ENCODE measurements at regions not wholly inside any gene's neighbourhood (a gene's known extent, or its start where the extent isn't known, plus 50 kb on each side); places are given as distances from the start of the nearest gene placed in this dataset.

DNA sequence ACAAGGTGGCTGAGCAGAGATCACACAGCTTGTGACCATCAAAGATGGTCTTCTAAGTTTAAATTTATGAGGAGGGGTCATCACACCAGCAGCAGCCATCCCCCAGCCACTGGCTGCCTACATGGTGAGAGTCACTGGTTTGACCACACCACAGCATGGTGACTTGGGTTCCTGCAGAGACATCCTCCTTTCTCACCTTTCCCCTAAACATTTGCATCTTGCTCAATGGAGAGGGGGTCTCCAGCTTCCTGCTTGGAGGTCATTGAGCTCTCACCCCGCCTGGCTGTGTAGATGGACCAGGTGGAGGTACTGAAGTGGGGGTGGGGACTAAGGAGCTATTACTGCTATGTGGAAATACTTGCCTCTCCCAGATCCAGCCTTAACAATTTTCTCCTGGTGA lies 247.6 kb upstream of the ARGLU1 start:
- DNase-seq, result no peak

GRCh38 chr13:106814463-106814862 lies 246.5 kb upstream of the ARGLU1 start:
- no peak for DNase-seq

DNA sequence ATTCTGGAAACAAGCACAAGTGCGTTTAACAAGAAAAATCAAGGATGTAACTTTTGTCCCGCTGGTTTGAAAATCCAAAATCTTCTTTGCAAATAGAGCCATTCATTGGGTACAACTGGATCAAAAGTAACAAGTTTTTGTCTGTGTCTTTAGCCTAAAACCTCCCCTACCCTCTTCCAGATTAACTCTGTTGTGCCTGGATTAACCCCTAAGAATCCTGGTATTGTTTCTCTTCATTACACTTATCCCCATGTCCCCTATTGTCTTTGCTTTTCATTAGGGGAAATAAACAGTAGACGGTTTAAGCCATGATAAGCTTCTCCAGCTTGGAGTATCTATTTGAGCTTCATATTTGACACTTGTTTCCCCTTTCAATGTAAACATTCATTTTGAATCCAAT lies 242.1 kb upstream of the ARGLU1 start:
- no peak for DNase-seq

- DNase-seq, result no peak
Measured at GRCh38 chr13:106804991-106805390, 237.1 kb upstream of the ARGLU1 start.

DNA sequence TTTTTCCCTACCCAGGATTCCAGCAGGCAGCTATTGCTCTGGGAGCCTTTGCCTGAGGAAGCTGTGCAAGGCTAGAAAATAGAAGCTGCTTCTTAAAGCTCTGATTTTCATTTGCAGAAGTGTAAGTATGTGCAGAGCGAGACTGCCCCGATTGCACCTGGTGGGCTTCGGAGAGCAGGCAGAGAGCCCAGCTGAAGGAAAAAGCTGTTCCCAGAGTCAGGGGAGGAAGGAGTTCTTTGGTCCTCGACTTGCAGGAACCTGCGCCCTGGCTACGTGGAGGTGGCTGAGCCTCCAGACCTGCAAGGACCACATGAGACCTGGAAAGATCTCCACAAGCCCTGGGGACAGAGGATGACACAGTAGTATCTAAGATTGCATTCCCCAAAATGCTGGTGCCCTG lies 235.0 kb upstream of the ARGLU1 start:
- no peak for DNase-seq

- DNase-seq, result no peak
Measured at GRCh38 chr13:106799781-106800335, 231.9 kb upstream of the ARGLU1 start.

GRCh38 chr13:106797081-106797640 lies 229.2 kb upstream of the ARGLU1 start:
- DNase-seq, result no peak

GRCh38 chr13:106796280-106797047 lies 228.5 kb upstream of the ARGLU1 start:
- DNase-seq, result peak; percentile 61

DNA sequence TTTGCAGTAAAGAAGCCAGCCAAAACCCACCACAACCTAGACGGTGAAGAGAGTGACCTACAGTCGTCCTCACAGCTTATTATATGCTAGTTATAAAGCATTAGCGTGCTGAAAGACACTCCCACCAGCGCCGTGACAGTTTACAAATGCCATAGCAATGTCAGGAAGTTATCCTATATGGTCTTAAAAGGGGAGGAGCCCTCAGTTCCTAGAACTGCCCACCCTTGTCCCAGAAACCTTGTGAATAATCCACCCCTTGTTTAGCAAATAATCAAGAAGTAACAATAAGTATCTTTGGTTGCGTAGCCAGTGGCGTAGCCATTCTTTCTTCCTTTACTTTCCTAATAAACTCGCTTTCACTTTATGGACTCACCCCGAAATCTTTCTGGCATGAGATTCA lies 227.9 kb upstream of the ARGLU1 start:
- DNase-seq, result no peak

GRCh38 chr13:106794117-106794516 lies 226.2 kb upstream of the ARGLU1 start:
- DNase-seq, result no peak

DNA sequence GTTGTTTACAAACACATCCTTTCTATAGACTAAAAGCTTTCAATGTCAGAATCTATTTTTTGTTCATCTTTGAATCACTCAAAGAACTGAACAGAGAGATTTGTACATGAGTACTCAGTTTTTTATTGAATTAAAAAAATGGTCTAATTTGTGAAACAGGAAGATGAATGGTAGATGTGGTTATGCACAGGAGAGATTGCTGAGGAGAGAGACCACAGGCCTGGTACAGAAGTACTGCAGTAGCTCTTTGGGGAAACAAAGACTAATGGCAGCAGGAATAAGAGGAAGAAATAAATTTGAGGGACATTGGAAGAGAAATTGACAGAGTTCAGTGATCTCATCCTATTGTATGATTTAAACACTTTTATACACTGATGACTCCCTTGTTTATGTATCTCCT lies 222.0 kb upstream of the ARGLU1 start:
- no peak for DNase-seq

DNA sequence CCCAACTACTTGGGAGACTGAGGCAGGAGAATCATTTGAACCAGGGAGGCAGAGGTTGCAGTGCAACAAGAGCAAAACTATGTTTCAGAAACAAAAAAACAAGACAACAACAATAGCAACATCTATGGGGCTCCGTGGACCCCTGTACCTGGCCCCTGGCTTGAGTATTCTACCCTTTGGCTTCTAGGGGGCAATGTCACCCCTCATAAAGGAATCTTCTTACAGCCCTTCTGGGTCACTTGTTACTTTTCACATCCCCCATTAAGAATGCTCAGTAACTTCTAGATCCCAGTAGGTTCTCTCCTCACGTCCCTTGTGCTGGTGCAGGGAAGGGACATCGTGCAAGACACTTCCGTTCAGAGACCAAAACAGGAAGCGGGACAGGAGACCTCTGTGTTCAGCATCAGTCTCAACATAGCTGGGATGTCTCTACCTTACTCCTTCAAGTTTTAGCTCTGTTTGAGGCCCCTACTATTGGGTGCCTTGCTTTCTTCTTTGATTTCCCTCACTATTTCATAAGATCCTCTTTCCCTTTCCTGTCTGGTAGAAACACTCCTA lies 218.1 kb upstream of the ARGLU1 start:
- DNase-seq, result no peak

DNA sequence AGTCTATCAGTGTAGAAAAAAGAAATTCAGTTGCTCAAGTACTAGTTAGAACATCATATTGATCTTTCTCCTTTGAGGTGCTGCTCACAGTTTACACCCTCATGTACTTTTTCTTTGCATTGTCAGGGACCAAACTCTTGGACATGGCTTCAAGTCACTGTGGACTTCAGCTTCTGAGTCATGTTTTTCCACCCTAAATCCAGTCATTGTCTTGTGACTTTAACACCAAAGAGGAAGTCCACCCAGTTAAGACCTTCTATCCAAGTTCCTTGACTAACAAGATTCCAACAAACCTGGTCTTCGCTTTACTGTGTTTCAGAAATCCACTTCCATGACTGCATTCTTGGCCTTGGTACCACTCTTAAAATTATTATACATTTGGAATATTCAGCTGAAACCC lies 206.7 kb upstream of the ARGLU1 start:
- no peak for DNase-seq

- no peak for DNase-seq
Measured at GRCh38 chr13:106772006-106772601, 204.2 kb upstream of the ARGLU1 start.

DNA sequence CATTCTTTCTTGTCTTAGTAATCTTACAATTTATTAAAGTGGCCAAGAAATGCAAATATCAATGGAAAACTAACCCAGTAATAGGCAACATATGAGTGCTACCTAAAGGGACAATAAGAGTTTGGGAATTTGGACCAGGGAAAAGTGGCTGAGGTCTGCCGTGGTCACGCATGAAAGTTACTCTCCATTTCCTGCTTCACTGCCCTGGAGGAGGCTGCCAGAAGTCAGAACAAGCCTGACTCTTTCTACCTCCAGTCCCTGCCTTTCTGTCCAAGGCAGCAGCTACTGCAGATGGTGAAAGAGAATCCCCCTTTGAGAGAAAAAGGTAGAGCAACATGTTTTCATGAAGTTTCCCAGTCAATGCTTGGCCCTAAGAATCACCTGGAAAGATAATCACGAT lies 201.1 kb upstream of the ARGLU1 start:
- no peak for DNase-seq

DNA sequence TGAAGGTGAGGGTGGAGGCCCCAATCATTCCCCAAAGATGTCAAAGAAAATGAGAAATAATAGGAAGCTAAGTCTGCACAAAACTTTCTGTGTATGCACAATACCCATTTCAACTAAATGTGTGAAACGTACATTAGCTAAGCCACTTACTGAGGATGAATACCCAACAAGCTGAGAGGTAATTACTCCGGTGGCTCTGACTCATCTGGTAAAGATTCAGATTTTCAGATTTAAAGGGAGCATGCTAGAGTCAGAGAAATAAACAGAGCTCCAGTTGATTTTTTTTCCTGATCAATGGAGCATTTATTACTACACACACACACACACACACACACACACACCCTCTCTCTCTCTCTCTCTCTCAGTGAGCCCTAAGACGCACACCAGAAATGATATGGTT lies 194.8 kb upstream of the ARGLU1 start:
- DNase-seq, result no peak

- DNase-seq, result no peak
Measured at GRCh38 chr13:106756446-106756845, 188.5 kb upstream of the ARGLU1 start.

- no peak for DNase-seq
Measured at GRCh38 chr13:106755542-106755941, 187.6 kb upstream of the ARGLU1 start.

DNA sequence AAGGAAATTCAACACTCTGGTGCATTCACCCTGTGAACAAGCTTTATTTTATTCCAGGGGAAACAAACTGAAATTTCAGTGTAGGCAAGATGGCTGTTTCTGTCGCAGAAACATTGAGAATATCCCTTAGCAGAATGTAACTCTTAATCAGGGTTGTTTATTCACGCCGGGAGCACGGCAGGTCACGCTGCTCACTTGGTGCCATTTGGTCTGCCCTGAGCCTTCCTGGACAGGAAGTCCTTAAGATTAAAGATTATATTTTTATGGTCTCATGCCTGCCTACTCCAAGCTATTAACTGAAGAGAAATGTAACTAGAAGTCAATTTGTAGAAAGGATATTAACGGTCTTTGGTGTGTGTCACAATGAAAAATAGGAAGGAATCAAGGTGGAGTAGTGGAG lies 185.3 kb upstream of the ARGLU1 start:
- no peak for DNase-seq

GRCh38 chr13:106752584-106753170 lies 184.7 kb upstream of the ARGLU1 start:
- DNase-seq, result no peak

- no peak for DNase-seq
Measured at GRCh38 chr13:106748785-106749184, 180.8 kb upstream of the ARGLU1 start.

GRCh38 chr13:106744516-106744915 lies 176.6 kb upstream of the ARGLU1 start:
- DNase-seq, result no peak

DNA sequence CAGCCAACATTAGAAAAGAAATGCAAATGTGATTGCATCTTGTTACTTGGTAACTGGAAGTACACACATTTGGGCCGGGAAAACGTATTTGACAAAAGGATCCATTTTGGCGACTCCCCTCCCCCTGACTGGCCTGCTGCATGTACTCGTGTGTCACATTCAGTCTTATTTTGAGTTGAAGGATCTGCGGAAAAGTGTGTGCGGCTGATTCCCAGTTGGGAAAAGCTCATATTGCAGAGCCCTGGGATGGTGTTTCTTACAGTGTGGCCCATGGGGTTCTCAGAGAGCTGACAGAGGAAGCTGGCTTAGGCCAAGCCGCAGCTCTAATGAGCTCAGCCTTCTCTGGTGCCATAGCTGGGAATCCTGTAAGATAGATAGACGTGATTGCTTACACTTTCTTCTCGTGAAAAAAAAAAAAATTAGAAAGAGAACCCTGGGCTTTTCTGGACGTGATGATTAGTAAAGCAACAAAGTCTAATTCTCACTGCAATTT lies 170.3 kb upstream of the ARGLU1 start:
- no peak for DNase-seq
